Endodermal cell (in vitro differentiated cells): ENCODE measurements at regions not wholly inside any gene's neighbourhood (a gene's known extent, or its start where the extent isn't known, plus 50 kb on each side); places are given as distances from the start of the nearest gene placed in this dataset.

Experiments
- DNase-seq: peaks from one replicate; pipeline ENCODE4 v3.0.0-alpha.2; 2017
- H3K27ac ChIP-seq: 2 replicates; pipeline ENCODE4 v1.5.1; 2013; ENCODE audit warnings: mild to moderate bottlenecking, low read depth, low read length, moderate library complexity
- H3K27me3 ChIP-seq: 2 replicates; pipeline ENCODE4 v1.6.1; 2013; ENCODE audit warnings: mild to moderate bottlenecking, low read length, moderate library complexity; ENCODE audit not compliant: insufficient read depth, control insufficient read depth, poor library complexity, severe bottlenecking
- H3K36me3 ChIP-seq: 2 replicates; pipeline ENCODE4 v1.7.0; 2013; ENCODE audit warnings: mild to moderate bottlenecking, low read length, moderate library complexity; ENCODE audit not compliant: control insufficient read depth, insufficient read depth
- H3K4me1 ChIP-seq: one replicate; pipeline ENCODE4 v1.7.0; 2013; ENCODE audit warnings: low read length; ENCODE audit not compliant: control insufficient read depth, insufficient read depth
- H3K4me3 ChIP-seq: 2 replicates; pipeline ENCODE4 v1.5.1; 2013; ENCODE audit warnings: mild to moderate bottlenecking, low read length, moderate library complexity
- H3K9ac ChIP-seq: 2 replicates; pipeline ENCODE4 v1.6.1; 2013; ENCODE audit warnings: mild to moderate bottlenecking, low read length, moderate library complexity; ENCODE audit not compliant: poor library complexity, severe bottlenecking; ENCODE audit errors: extremely low read depth
- H3K9me3 ChIP-seq: 2 replicates; pipeline ENCODE4 v1.6.1; 2013; ENCODE audit warnings: mild to moderate bottlenecking, low read length, moderate library complexity; ENCODE audit not compliant: control insufficient read depth
- H3K27ac Mint-ChIP-seq: 2 replicates; pipeline ENCODE4 v1.8.0; 2020; ENCODE audit warnings: mixed read lengths
- H3K27me3 Mint-ChIP-seq: 2 replicates; pipeline ENCODE4 v1.8.0; 2021; ENCODE audit warnings: mild to moderate bottlenecking, mixed read lengths; ENCODE audit not compliant: insufficient read depth
- H3K36me3 Mint-ChIP-seq: 2 replicates; pipeline ENCODE4 v1.8.0; 2020; ENCODE audit warnings: low read depth, mixed read lengths
- H3K4me1 Mint-ChIP-seq: 2 replicates; pipeline ENCODE4 v1.8.0; 2020; ENCODE audit warnings: mixed read lengths
- H3K4me3 Mint-ChIP-seq: 2 replicates; pipeline ENCODE4 v1.8.0; 2020; ENCODE audit warnings: mild to moderate bottlenecking, moderate library complexity, mixed read lengths
- H3K9me3 Mint-ChIP-seq: 2 replicates; pipeline ENCODE4 v1.8.0; 2020; ENCODE audit warnings: mild to moderate bottlenecking, mixed read lengths
- WGBS, 2 experiments: methylation state at CpG; one replicate each; pipeline versions ENCODE4 v1.1.5 to v1.1.7; 2013; ENCODE audit warnings: missing lambda C conversion rate in 2 of 2, mixed read lengths in 1 of 2; ENCODE audit not compliant: insufficient coverage in 1 of 2, insufficient read length in 1 of 2; 5-methylcytosine and 5-hydroxymethylcytosine counted together
- TF ChIP-seq, protein P1 (sequence below): fragments of 200-600 bp; sonication (generic); conservative IDR thresholded peaks from 2 replicates; pipeline ENCODE4 v1.5.0; 2021; ENCODE audit warnings: antibody characterized with exemption, mild to moderate bottlenecking

DNA sequence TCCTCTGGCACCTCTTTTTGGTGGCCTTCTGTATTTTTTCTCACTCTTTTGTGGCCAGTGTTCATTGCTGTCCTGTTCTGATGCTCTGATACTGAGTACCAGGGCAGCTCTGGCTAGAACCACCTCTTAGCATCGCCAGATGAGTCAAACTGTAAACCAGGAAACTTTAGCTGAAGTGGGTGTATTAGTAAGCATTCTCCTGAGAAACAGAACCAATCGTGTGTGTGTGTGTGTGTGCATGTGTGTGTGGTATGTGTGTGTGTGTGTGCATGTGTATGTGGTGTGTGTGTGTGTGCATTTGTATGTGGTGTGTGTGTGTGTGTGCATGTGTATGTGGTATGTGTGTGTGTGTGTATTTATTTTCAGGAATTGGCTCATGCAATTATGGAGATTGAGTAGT lies 166.3 kb upstream of the SKOR2 start:
- Histone ChIP-seq H3K27ac (no peak overlapping the region), H3K36me3 (no peaks in the 10 kb centered on the region), H3K4me1 (no peaks in the 10 kb centered on the region), H3K9me3 (no peaks in the 10 kb centered on the region), H3K4me3 (no peak overlapping the region), H3K9ac (no peak overlapping the region), H3K27me3 (peaks cover 14% of the 10 kb centered on the region)
- no peak for DNase-seq
- whole genome bisulfite sequencing, 2 experiments = 93 to 100% methylated on average over 2 of the region's 2 CpGs
- no peaks in the 10 kb centered on the region for H3K9me3 Mint-ChIP-seq
- no peaks in the 10 kb centered on the region for H3K36me3 Mint-ChIP-seq
- no peak overlapping the region for H3K4me3 Mint-ChIP-seq
- H3K27me3 Mint-ChIP-seq = peaks cover 57% of the 10 kb centered on the region
- H3K4me1 Mint-ChIP-seq = peaks cover 4% of the 10 kb centered on the region
- TF ChIP-seq, protein P1, sequence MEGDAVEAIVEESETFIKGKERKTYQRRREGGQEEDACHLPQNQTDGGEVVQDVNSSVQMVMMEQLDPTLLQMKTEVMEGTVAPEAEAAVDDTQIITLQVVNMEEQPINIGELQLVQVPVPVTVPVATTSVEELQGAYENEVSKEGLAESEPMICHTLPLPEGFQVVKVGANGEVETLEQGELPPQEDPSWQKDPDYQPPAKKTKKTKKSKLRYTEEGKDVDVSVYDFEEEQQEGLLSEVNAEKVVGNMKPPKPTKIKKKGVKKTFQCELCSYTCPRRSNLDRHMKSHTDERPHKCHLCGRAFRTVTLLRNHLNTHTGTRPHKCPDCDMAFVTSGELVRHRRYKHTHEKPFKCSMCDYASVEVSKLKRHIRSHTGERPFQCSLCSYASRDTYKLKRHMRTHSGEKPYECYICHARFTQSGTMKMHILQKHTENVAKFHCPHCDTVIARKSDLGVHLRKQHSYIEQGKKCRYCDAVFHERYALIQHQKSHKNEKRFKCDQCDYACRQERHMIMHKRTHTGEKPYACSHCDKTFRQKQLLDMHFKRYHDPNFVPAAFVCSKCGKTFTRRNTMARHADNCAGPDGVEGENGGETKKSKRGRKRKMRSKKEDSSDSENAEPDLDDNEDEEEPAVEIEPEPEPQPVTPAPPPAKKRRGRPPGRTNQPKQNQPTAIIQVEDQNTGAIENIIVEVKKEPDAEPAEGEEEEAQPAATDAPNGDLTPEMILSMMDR = no peak
- no peak overlapping the region for H3K27ac Mint-ChIP-seq

DNA sequence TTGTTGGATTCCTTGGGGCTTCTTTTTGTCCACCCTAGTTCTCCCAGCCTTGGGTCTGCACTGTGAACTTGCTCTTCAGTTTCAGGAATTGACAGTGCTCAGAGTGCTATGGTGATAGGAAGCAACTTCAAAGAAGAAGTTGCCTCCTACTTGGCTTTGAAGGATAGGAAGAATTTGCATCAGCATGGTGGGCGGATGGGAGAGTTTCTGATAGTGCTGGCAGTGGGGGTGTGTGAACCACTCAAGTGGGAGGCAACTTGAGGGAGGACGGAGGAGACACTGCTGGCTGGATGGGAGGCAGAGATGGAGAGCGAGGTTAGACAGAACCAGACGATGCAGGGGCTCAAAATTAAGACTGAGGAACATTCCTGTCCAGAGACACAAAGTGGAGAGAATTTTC lies 164.4 kb upstream of the SKOR2 start:
- H3K9me3 Mint-ChIP-seq = no peaks in the 10 kb centered on the region
- peaks cover 2% of the 10 kb centered on the region for H3K4me1 Mint-ChIP-seq
- Histone ChIP-seq H3K36me3 (no peaks in the 10 kb centered on the region), H3K9ac (no peak overlapping the region), H3K4me1 (no peaks in the 10 kb centered on the region), H3K27ac (no peak overlapping the region), H3K4me3 (no peak overlapping the region), H3K27me3 (peaks cover 14% of the 10 kb centered on the region), H3K9me3 (no peaks in the 10 kb centered on the region)
- no peak overlapping the region for H3K4me3 Mint-ChIP-seq
- 46 to 74% methylated on average over 2 to 4 of the region's 4 CpGs for WGBS, 2 experiments
- no peak for DNase-seq
- H3K27me3 Mint-ChIP-seq = peaks cover 58% of the 10 kb centered on the region
- no peaks in the 10 kb centered on the region for H3K36me3 Mint-ChIP-seq
- no peak overlapping the region for H3K27ac Mint-ChIP-seq
- TF ChIP-seq, protein P1 = no peak

DNA sequence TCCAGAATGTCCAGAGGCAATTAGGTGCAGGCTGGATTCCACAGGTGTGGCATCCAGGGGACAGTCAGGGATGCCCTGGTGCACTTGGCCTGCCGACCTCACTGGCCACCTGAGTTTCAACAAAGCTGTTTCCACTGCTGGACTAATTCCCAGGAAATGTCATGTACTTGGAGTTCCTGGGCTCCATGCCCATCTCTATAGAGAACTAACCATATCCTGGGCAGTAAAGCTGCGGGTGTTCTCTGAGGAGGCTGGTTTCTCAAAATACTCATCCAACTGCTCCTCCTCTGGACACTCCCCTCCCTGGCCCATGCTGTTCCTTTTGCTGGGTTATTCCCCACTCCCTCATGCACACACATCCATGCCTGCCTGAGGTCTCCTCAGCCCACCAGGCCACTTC lies 161.9 kb upstream of the SKOR2 start:
- no peaks in the 10 kb centered on the region for H3K36me3 Mint-ChIP-seq
- no peak for DNase-seq
- H3K4me1 ChIP-seq = no peaks in the 10 kb centered on the region
- no peak overlapping the region for H3K4me3 Mint-ChIP-seq
- H3K27me3 Mint-ChIP-seq = peaks cover 40% of the 10 kb centered on the region
- H3K9ac ChIP-seq = no peak overlapping the region
- H3K4me3 ChIP-seq = no peak overlapping the region
- no peaks in the 10 kb centered on the region for H3K27me3 ChIP-seq
- H3K27ac Mint-ChIP-seq = no peak overlapping the region
- TF ChIP-seq, protein P1 = no peak
- H3K9me3 Mint-ChIP-seq = no peaks in the 10 kb centered on the region
- H3K4me1 Mint-ChIP-seq = peaks cover 2% of the 10 kb centered on the region
- no peaks in the 10 kb centered on the region for H3K9me3 ChIP-seq
- WGBS, 2 experiments = 71 to 89% methylated on average over 1 to 2 of the region's 2 CpGs
- no peak overlapping the region for H3K27ac ChIP-seq
- H3K36me3 ChIP-seq = no peaks in the 10 kb centered on the region
